ENCODE measurements at regions not wholly inside any gene's neighbourhood (a gene's known extent, or its start where the extent isn't known, plus 50 kb on each side); places are given as distances from the start of the nearest gene placed in this dataset.
"Not testable (repeated sequence)": the region's sequence is repeated elsewhere in the genome, so short reads cannot be mapped to it uniquely, and the experiment has no call there.

- not testable (repeated sequence) for TF ChIP-seq CTCF (IDR thresholded peaks at IDR 0.05; ENCODE audit: low read depth, low read length, poor library complexity, severe bottlenecking); EZH2phosphoT487 (IDR thresholded peaks at IDR 0.05; ENCODE audit: borderline replicate concordance, low read length)
Measured at GRCh38 chr4:49150351-49151083, 164.4 kb downstream of the CWH43 start.

Data from DOHH2 (cell line).